ENCODE measurements at regions not wholly inside any gene's neighbourhood (a gene's known extent, or its start where the extent isn't known, plus 50 kb on each side); places are given as distances from the start of the nearest gene placed in this dataset.

DNA sequence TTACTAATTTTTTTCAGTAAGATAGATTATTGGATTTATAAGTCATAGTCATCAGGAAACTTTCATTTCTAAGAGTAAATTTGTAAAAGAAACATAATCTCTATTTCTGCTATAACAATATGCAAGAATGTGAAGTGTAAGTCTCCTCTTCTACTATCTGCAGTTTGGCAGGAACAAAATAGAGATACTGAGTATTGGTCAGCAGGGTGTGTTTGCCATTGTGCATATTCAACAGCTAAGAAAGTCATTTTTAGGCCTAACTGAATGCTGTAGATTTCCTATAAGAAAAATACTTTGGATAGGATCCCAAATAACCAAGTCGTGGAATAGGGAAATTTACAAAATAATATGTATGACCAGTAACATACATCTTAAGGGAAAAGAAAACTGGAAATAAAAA lies 253.3 kb upstream of the EPHA5 start:
- no peak overlapping the region for H3K4me3 ChIP-seq (ENCODE audit: low read depth in 2 of 2, low read length in 1 of 2)
- no peak overlapping the region for H3K27ac ChIP-seq (ENCODE audit: low read depth in 2 of 2, low read length in 1 of 2)
- H3K9ac ChIP-seq = no peak overlapping the region
- H3K4me1 ChIP-seq (ENCODE audit: control insufficient read depth in 1 of 2, insufficient read depth in 2 of 2, low read depth in 1 of 2, low read length in 1 of 2) = no peaks in the 10 kb centered on the region
- H3K79me2 ChIP-seq (ENCODE audit: insufficient read depth) = no peaks in the 10 kb centered on the region
- no peaks in the 10 kb centered on the region for H3K9me3 ChIP-seq
- H3F3A ChIP-seq (replicated peaks; ENCODE audit: insufficient read depth) = no peaks in the 10 kb centered on the region
- no peak overlapping the region for H3K4me2 ChIP-seq
- H4K20me1 ChIP-seq (ENCODE audit: insufficient read depth) = no peaks in the 10 kb centered on the region
- H3K36me3 ChIP-seq (replicated peaks in 1 of 2; ENCODE audit: control insufficient read depth in 1 of 2, insufficient read depth in 2 of 2, low read length in 1 of 2) = no peaks in the 10 kb centered on the region
- no peak overlapping the region for H2AFZ ChIP-seq (ENCODE audit: low read depth)
- DNase-seq = no peak
- 0% methylated on average over 1 of the region's 1 CpG for WGBS (ENCODE audit: low lambda C conversion rate)
- POLR2A ChIA-PET = no interaction called here
- TF ChIP-seq RXRA (IDR thresholded peaks at IDR 0.05; ENCODE audit: borderline replicate concordance, low read depth) = no peak
- no peaks in the 10 kb centered on the region for H3K27me3 ChIP-seq (ENCODE audit: insufficient read depth)
- CTCF ChIA-PET = no interaction called here
- no peaks in the 10 kb centered on the region; the same call in 1 of the 2 replicates for H3K9me2 ChIP-seq

DNA sequence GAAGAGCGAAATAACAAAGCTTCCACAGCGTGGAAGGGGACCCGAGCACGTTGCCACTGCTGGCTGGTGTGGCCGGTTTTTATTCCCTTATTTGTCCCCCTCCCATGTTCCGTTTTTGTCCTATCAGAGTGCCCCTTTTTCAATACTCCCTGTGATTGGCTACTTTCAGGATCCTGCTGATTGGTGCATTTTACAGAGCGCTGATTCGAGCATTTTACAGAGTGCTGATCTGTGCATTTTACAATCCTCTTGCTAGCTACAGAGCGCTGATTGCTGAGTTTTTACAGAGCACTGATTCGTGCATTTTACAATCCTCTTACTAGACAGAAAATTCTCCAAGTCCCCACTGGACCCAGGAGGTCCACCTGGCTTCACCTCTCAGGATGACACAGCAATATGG lies 250.9 kb upstream of the EPHA5 start:
- Histone ChIP-seq H3K36me3 (replicated peaks in 1 of 2; ENCODE audit: control insufficient read depth in 1 of 2, insufficient read depth in 2 of 2, low read length in 1 of 2) (no peaks in the 10 kb centered on the region), H3K79me2 (ENCODE audit: insufficient read depth) (no peaks in the 10 kb centered on the region), H3K4me3 (ENCODE audit: low read depth in 2 of 2, low read length in 1 of 2) (no peak overlapping the region), H3K27me3 (ENCODE audit: insufficient read depth) (no peaks in the 10 kb centered on the region), H3F3A (replicated peaks; ENCODE audit: insufficient read depth) (no peaks in the 10 kb centered on the region), H3K9ac (no peak overlapping the region), H2AFZ (ENCODE audit: low read depth) (no peak overlapping the region), H3K9me3 (no peaks in the 10 kb centered on the region), H3K4me2 (no peak overlapping the region), H3K9me2 (no peaks in the 10 kb centered on the region; the same call in 1 of the 2 replicates), H4K20me1 (ENCODE audit: insufficient read depth) (no peaks in the 10 kb centered on the region), H3K27ac (ENCODE audit: low read depth in 2 of 2, low read length in 1 of 2) (no peak overlapping the region), H3K4me1 (ENCODE audit: control insufficient read depth in 1 of 2, insufficient read depth in 2 of 2, low read depth in 1 of 2, low read length in 1 of 2) (no peaks in the 10 kb centered on the region)
- CTCF ChIA-PET = no interaction called here
- no peak for DNase-seq
- POLR2A ChIA-PET = no interaction called here
- TF ChIP-seq SIN3A (IDR thresholded peaks at IDR 0.05; ENCODE audit: borderline replicate concordance, low read depth, low read length) (no peak), GATA2 (CRISPR knock-in tag; IDR thresholded peaks at IDR 0.05) (no peak), EP300 (IDR thresholded peaks at IDR 0.05; ENCODE audit: borderline replicate concordance in 1 of 2, low read depth in 1 of 2, low read length in 1 of 2) (no peak), MXI1 (IDR thresholded peaks at IDR 0.05; ENCODE audit: low read depth, low read length) (no peak)
- TF ChIP-seq, protein P1, sequence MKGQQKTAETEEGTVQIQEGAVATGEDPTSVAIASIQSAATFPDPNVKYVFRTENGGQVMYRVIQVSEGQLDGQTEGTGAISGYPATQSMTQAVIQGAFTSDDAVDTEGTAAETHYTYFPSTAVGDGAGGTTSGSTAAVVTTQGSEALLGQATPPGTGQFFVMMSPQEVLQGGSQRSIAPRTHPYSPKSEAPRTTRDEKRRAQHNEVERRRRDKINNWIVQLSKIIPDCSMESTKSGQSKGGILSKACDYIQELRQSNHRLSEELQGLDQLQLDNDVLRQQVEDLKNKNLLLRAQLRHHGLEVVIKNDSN (IDR thresholded peaks at IDR 0.05; ENCODE audit: borderline replicate concordance, low read depth) = no peak
- TF ChIP-seq, protein P2, sequence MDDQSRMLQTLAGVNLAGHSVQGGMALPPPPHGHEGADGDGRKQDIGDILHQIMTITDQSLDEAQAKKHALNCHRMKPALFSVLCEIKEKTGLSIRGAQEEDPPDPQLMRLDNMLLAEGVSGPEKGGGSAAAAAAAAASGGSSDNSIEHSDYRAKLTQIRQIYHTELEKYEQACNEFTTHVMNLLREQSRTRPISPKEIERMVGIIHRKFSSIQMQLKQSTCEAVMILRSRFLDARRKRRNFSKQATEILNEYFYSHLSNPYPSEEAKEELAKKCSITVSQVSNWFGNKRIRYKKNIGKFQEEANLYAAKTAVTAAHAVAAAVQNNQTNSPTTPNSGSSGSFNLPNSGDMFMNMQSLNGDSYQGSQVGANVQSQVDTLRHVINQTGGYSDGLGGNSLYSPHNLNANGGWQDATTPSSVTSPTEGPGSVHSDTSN (IDR thresholded peaks at IDR 0.05) = no peak
- TF ChIP-seq, protein P3, sequence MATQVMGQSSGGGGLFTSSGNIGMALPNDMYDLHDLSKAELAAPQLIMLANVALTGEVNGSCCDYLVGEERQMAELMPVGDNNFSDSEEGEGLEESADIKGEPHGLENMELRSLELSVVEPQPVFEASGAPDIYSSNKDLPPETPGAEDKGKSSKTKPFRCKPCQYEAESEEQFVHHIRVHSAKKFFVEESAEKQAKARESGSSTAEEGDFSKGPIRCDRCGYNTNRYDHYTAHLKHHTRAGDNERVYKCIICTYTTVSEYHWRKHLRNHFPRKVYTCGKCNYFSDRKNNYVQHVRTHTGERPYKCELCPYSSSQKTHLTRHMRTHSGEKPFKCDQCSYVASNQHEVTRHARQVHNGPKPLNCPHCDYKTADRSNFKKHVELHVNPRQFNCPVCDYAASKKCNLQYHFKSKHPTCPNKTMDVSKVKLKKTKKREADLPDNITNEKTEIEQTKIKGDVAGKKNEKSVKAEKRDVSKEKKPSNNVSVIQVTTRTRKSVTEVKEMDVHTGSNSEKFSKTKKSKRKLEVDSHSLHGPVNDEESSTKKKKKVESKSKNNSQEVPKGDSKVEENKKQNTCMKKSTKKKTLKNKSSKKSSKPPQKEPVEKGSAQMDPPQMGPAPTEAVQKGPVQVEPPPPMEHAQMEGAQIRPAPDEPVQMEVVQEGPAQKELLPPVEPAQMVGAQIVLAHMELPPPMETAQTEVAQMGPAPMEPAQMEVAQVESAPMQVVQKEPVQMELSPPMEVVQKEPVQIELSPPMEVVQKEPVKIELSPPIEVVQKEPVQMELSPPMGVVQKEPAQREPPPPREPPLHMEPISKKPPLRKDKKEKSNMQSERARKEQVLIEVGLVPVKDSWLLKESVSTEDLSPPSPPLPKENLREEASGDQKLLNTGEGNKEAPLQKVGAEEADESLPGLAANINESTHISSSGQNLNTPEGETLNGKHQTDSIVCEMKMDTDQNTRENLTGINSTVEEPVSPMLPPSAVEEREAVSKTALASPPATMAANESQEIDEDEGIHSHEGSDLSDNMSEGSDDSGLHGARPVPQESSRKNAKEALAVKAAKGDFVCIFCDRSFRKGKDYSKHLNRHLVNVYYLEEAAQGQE (IDR thresholded peaks at IDR 0.05; ENCODE audit: low read depth, low read length) = no peak
- WGBS (ENCODE audit: low lambda C conversion rate) = 20% methylated on average over 10 of the region's 10 CpGs

All from SK-N-SH (cell line).